HG03045 (cell line): ENCODE measurements at regions not wholly inside any gene's neighbourhood (a gene's known extent, or its start where the extent isn't known, plus 50 kb on each side); places are given as distances from the start of the nearest gene placed in this dataset.

Experiments used
- ATAC-seq: cut with Tn5 transposase; IDR thresholded peaks from one replicate; pipeline ENCODE4 v1.9.1; 2021; ENCODE audit warnings: mild to moderate bottlenecking, moderate library complexity; ENCODE audit not compliant: unreplicated experiment

DNA sequence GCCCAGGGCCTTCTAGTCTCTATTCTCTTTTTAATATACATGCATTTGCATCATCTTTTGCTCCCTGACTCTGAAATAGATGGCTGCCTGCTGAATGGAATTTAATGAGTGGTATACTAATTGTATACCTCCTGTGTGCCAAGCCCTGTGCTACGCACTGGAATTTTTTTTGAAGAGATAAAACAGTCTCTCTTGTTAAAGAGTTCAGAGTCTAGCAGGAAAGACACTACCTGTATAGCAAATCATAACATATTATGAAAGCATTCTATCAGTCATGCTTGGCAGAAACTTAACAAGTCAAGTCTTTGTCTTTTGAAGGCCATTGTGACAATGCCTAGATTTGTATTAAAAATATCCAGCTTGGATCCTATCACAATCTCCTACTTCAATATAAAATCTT is 63.7 kb upstream of the SESN3 start:
- no peak for ATAC-seq

DNA sequence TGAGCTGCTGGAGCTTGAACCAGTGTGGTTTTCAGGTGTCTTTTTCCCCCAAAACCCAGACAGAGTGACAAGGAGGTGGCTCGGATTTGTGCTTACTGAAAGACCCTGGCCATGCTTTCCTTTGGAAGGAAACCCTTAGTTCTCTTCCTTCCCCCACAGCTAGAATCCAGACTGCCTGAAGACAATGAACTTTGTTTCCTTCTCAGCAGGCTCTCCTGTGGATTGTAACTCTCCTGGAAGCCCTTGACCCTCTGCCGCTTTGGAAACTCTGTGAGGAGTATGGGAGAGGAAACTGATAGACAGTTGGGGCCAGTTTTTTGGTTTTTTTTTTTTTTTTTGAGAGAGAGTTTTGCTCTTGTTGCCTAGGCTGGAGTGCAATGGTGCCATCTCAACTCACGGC is 62.1 kb upstream of the SESN3 start:
- no peak for ATAC-seq

DNA sequence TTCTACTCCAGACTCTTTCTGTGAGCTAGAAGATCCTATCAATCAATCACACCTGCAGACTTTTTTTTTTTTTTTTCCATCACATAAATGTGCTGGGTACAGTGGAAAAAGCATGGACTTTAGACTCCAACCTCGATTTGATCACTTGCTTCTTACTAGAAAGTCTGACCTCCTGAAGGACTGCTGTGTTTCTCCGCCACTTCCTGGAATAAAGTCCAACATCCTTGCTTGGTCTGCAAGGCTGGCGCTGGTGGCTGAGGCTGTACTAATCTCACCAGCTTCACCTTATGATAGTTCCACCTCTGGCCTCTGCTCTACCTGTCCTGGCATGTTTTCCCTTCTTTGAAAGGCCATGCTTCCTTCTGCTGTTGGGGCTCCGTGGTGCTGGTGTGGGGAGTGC is 60.9 kb upstream of the SESN3 start:
- no peak for ATAC-seq

DNA sequence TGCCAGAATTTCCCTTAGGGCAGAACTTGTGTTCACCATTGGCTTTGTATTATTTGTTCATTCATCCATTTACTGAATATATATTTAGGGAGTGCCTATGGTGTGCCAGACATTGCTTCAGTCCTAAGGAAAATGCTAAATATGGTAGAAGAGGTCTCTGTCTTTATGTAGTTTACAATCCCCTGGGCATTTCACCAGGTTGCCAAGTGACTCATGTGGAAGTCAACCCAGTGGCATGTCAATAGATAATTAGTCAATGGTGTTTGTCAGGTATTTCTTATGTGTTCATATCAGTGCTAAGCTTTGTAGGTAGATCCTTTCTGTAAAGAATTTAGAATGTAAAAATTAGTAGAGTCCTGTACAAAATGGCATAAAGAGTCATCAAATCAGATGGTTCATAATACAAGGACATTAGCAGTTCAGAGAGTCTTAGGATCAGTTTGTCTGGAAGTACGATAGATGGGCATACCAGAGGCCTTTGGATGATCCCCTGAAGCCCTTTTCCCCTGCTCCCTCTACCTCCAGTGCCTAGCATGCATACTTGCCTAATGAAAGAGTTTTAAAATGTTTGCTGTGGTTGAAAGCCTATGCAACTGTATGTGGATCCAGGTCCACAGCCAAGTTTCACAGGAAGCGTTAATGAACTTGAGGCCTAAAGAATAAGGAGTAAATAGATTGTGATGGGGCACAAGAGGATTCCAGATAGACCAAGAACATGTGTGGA is 58.5 kb upstream of the SESN3 start:
- no peak for ATAC-seq

DNA sequence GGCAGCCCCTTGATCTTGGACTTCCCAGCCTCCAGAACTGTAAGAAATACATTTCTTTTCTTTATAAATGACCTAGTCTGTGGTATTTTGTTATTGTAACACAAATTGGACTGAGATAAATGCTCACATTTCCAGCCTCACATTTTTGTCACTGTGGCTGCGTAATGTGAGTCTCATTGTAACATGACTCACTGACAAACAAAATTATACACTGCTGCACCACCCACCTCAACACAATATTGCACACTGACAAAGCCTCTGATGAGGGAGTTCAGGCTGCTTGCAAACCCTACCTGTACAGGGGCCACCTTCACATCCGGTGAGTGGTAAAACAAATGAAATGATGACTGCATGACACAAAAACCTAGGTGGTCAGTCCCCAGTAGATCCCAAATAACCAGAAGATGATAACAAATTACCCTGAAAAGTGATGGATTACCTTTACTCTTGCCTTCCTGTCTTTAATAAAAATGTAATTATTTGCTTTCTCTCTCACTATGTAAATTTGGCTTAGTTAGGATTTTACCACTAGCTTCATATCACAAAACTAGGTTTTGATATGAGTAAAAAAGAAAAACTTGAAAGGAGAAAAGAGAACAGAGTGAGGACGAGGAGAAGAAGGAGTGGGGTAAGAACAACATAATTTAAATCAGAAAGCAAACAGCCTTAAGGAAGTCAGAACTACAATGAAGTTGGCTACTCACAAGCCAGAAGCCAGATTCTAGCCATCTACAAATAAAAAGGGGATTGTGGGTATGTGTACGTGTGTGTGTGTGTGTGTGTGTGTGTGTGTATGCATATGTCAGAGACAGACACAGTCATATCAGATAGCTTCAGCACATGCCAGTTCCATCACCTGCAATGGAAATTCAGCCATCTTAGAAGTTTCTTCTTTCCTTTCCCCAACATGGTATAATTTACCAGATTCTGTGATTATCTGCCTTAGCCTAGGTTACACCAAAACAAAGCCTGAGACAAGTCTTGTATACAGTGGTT is 53.4 kb upstream of the SESN3 start:
- no peak for ATAC-seq

DNA sequence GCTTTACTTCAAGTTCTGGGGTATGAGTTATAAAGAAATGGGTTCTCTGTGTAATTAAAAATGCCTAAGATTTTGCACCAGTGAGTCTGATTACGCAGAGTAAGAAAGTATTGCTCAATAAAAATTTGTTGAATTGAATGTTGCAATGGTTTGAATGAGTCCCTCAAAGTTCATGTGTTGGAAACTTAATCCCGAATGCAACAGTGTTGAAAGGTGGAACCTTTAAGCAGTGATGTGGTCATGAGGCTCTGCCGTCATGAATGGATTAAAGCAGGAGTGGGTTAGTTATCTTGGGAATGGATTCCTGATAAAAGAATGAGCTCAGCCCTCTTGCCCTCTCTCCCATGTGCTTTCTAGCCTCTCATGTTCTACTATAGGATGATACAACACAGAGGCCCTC is 52.6 kb upstream of the SESN3 start:
- no peak for ATAC-seq

DNA sequence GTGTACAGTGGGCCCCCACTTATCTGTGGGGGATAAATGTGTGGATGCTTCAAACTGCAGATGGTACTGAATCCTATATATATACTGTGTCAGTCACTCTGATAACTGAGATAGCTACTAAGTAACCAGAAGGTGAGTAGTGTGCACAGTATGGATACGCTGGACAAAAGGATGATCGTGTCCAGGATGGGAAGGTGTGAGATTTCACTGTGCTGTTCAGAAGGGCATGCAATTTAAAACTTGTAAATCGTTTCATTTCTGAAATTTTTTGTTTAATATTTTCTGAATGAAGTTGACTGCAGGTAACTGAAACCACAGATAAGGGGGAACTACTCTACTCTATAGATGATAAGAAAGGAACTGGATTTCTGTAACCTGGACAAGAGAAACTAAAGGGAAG is 52.1 kb upstream of the SESN3 start:
- no peak for ATAC-seq

DNA sequence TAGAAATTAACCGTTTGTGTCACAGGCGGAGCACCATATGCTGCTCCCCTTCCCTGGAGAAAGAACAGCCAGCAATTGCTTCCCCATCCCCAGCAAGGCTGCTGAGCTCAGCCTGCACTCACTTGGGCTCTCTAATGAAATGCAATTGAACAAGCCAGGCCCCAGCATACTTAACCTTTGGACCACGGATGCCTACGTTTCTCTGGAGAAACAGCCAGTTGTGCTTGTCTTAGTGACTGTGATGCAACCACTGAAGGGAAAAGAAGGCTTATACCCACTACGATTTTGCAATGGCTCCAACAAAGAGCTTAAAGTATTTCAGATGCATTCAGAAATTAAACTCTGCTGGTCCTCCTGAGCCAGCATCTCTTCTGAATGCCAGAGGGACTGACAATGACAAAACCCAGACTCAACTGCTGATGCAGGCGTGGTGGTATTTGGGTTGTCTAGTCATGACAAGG is 51.3 kb upstream of the SESN3 start:
- ATAC-seq = no peak
